NOMO-1 treated with dmso at 0.1 percent for 144 hours (cell line): ENCODE measurements at regions not wholly inside any gene's neighbourhood (a gene's known extent, or its start where the extent isn't known, plus 50 kb on each side); places are given as distances from the start of the nearest gene placed in this dataset.
"Not testable (repeated sequence)": the region's sequence is repeated elsewhere in the genome, so short reads cannot be mapped to it uniquely, and the experiment has no call there.

Experiments
- DNase-seq: peaks from one replicate; lab custom pipeline; 2025; ENCODE audit not compliant: unreplicated experiment; lab: John Stamatoyannopoulos, UW

GRCh38 chr4:86413426-86413825 lies 53.6 kb upstream of the MAPK10 start:
- not testable (repeated sequence) for DNase-seq

- DNase-seq = no peak
Observed at GRCh38 chr4:86414686-86415085, 54.8 kb upstream of the MAPK10 start.

- no peak for DNase-seq
Observed at GRCh38 chr4:86416081-86416480, 56.2 kb upstream of the MAPK10 start.

GRCh38 chr4:86421461-86421860 lies 61.6 kb upstream of the MAPK10 start:
- no peak for DNase-seq

- no peak for DNase-seq
Observed at GRCh38 chr4:86431543-86432116, 71.8 kb upstream of the MAPK10 start.

- no peak for DNase-seq
Observed at GRCh38 chr4:86432559-86433134, 72.8 kb upstream of the MAPK10 start.

GRCh38 chr4:86439293-86439692 lies 79.4 kb upstream of the MAPK10 start:
- DNase-seq = no peak

- no peak for DNase-seq
Observed at GRCh38 chr4:86441175-86441936, 81.5 kb upstream of the MAPK10 start.

GRCh38 chr4:86442881-86443280 lies 83.0 kb upstream of the MAPK10 start:
- no peak for DNase-seq

- no peak for DNase-seq
Observed at GRCh38 chr4:86443495-86443894, 83.6 kb upstream of the MAPK10 start.

GRCh38 chr4:86446996-86447395 lies 87.1 kb upstream of the MAPK10 start:
- no peak for DNase-seq

GRCh38 chr4:86448871-86449270 lies 89.0 kb upstream of the MAPK10 start:
- DNase-seq = no peak

- DNase-seq = no peak
Observed at GRCh38 chr4:86449746-86450588, 90.1 kb upstream of the MAPK10 start.

GRCh38 chr4:86450861-86451260 lies 91.0 kb upstream of the MAPK10 start:
- DNase-seq = no peak

GRCh38 chr4:86451560-86452330 lies 91.9 kb upstream of the MAPK10 start:
- DNase-seq = no peak

GRCh38 chr4:86452422-86452891 lies 92.6 kb upstream of the MAPK10 start:
- no peak for DNase-seq

- DNase-seq = no peak
Observed at GRCh38 chr4:86452924-86453531, 93.2 kb upstream of the MAPK10 start.

GRCh38 chr4:86453611-86454072 lies 93.8 kb upstream of the MAPK10 start:
- DNase-seq = not testable (repeated sequence)

- no peak for DNase-seq
Observed at GRCh38 chr4:86461849-86462248, 102.0 kb upstream of the MAPK10 start.

GRCh38 chr4:86472377-86473019 lies 112.6 kb upstream of the MAPK10 start:
- no peak for DNase-seq
